H1 (cell line): ENCODE measurements at regions not wholly inside any gene's neighbourhood (a gene's known extent, or its start where the extent isn't known, plus 50 kb on each side); places are given as distances from the start of the nearest gene placed in this dataset.

Source experiments
- CTCF ChIA-PET: fragments of 300-600 bp; sonication (Branson Sonifier 250); formaldehyde crosslinking; loops from one replicate; lab custom pipeline; 2021; ENCODE audit not compliant: partially characterized antibody; lab: Charles Lee
- POLR2A ChIA-PET: fragments of 300-600 bp; sonication (Branson Sonifier 250); formaldehyde crosslinking; loops from one replicate; lab custom pipeline; 2021; ENCODE audit warnings: inconsistent platforms; ENCODE audit not compliant: partially characterized antibody; lab: Charles Lee
- DNase-seq, 2 experiments: peaks; one replicate each; pipeline versions ENCODE4 v3.0.0 to v3.0.0-alpha.2; 2010 to 2022; ENCODE audit warnings: low spot score in 2 of 2, low read depth in 1 of 2, mixed read lengths in 1 of 2
- FAIRE-seq: peaks from 2 replicates; lab custom pipeline; 2011; peaks lifted over from hg19 to GRCh38; lab: Jason Lieb, UNC
- H2AFZ ChIP-seq: 2 replicates; pipeline ENCODE4 v1.8.1; 2012; ENCODE audit warnings: low read length, inconsistent platforms
- H2AK5ac ChIP-seq: 2 replicates; pipeline ENCODE4 v1.6.1; 2013; ENCODE audit warnings: low read depth, low read length
- H2BK120ac ChIP-seq: replicated peaks from 2 replicates; pipeline ENCODE3; 2013; ENCODE audit warnings: low read depth, low read length, inconsistent platforms
- H2BK12ac ChIP-seq: 2 replicates; pipeline ENCODE4 v1.6.1; 2013; ENCODE audit warnings: low read depth, low read length
- H2BK15ac ChIP-seq: 2 replicates; pipeline ENCODE4 v1.6.1; 2013; ENCODE audit warnings: low read length
- H2BK20ac ChIP-seq: 2 replicates; pipeline ENCODE4 v1.6.1; 2013; ENCODE audit warnings: low read length
- H2BK5ac ChIP-seq: 2 replicates; pipeline ENCODE4 v1.6.1; 2013; ENCODE audit warnings: low read depth, low read length
- H3K14ac ChIP-seq: 2 replicates; pipeline ENCODE4 v1.6.1; 2013; ENCODE audit warnings: inconsistent platforms; ENCODE audit not compliant: insufficient read length
- H3K18ac ChIP-seq: 2 replicates; pipeline ENCODE4 v1.6.1; 2013; ENCODE audit warnings: low read length; ENCODE audit errors: extremely low read depth
- H3K23ac ChIP-seq: 2 replicates; pipeline ENCODE4 v1.6.1; 2013; ENCODE audit warnings: inconsistent platforms; ENCODE audit not compliant: insufficient read length
- H3K23me2 ChIP-seq: 2 replicates; pipeline ENCODE4 v1.6.1; 2013; ENCODE audit warnings: low read depth, low read length
- H3K27ac ChIP-seq: 2 replicates; pipeline ENCODE4 v1.6.1; 2011; ENCODE audit warnings: low read depth, low read length, inconsistent platforms
- H3K27me3 ChIP-seq, 4 experiments: replicated peaks in 1 of 4; 1 replicate in 1 of 4; 2 replicates in 3 of 4; pipeline versions ENCODE4 v1.6.1 to v1.8.1; 2011 to 2013; ENCODE audit warnings: low read length in 3 of 4, mild to moderate bottlenecking in 3 of 4, inconsistent platforms in 2 of 4, mixed read lengths in 2 of 4, moderate library complexity in 1 of 4; ENCODE audit not compliant: control insufficient read depth in 3 of 4, insufficient read depth in 3 of 4; ENCODE audit errors: extremely low read depth in 1 of 4
- H3K36me3 ChIP-seq, 4 experiments: 2 replicates each; pipeline versions ENCODE4 v1.6.1 to v1.8.1; 2011 to 2013; ENCODE audit warnings: mild to moderate bottlenecking in 4 of 4, low read length in 3 of 4, moderate library complexity in 2 of 4, control low read depth in 1 of 4, inconsistent platforms in 1 of 4; ENCODE audit not compliant: insufficient read depth in 4 of 4, control insufficient read depth in 2 of 4
- H3K4ac ChIP-seq: replicated peaks from 2 replicates; pipeline ENCODE3; 2013; ENCODE audit warnings: low read length, low read depth, mixed read lengths, inconsistent platforms; ENCODE audit not compliant: insufficient read length
- H3K4me1 ChIP-seq, 4 experiments: replicated peaks in 1 of 4; 1 replicate in 1 of 4; 2 replicates in 3 of 4; pipeline versions ENCODE4 v1.6.1 to v1.8.1; 2011 to 2013; ENCODE audit warnings: low read length in 3 of 4, inconsistent platforms in 2 of 4, mixed read lengths in 1 of 4; ENCODE audit not compliant: insufficient read depth in 4 of 4, control insufficient read depth in 3 of 4
- H3K4me2 ChIP-seq, 2 experiments: 2 replicates each; pipeline versions ENCODE4 v1.6.1 to v1.8.1; 2011 to 2013; ENCODE audit warnings: low read depth in 2 of 2, low read length in 2 of 2, control low read depth in 1 of 2, inconsistent platforms in 1 of 2, mild to moderate bottlenecking in 1 of 2; ENCODE audit not compliant: insufficient read depth in 1 of 2
- H3K4me3 ChIP-seq, 4 experiments: fragments of 200-600, 300-600 bp in 1 of 4; sonication (generic), shearing (Covaris generic), sonication (Bioruptor Twin) in 1 of 4; 2 replicates each; pipeline versions ENCODE4 v1.5.1 to v1.8.1; 2011 to 2016; ENCODE audit warnings: low read length in 4 of 4, low read depth in 3 of 4, control low read depth in 2 of 4, inconsistent platforms in 2 of 4, mild to moderate bottlenecking in 2 of 4, mixed read lengths in 1 of 4, moderate library complexity in 1 of 4; ENCODE audit not compliant: insufficient read depth in 2 of 4; ENCODE audit errors: extremely low read depth in 1 of 4
- H3K56ac ChIP-seq: replicated peaks from 2 replicates; pipeline ENCODE3; 2013; ENCODE audit warnings: low read depth, mild to moderate bottlenecking, mixed read lengths, low read length, inconsistent platforms; ENCODE audit not compliant: insufficient read length
- H3K79me1 ChIP-seq: 2 replicates; pipeline ENCODE4 v1.6.1; 2013; ENCODE audit warnings: low read depth, low read length, control low read depth
- H3K79me2 ChIP-seq, 2 experiments: 2 replicates each; pipeline versions ENCODE4 v1.6.1 to v1.8.1; 2012 to 2013; ENCODE audit warnings: low read length in 2 of 2, mild to moderate bottlenecking in 2 of 2, inconsistent platforms in 1 of 2; ENCODE audit not compliant: insufficient read depth in 2 of 2, control insufficient read depth in 1 of 2
- H3K9ac ChIP-seq, 4 experiments: replicated peaks in 1 of 4; 1 replicate in 1 of 4; 2 replicates in 3 of 4; pipeline versions ENCODE4 v1.6.1 to v1.8.1; 2011 to 2013; ENCODE audit warnings: low read depth in 3 of 4, low read length in 3 of 4, control low read depth in 2 of 4, mild to moderate bottlenecking in 2 of 4, moderate library complexity in 2 of 4, inconsistent platforms in 1 of 4; ENCODE audit errors: extremely low read depth in 1 of 4
- H3K9me3 ChIP-seq, 2 experiments: 2 replicates each; pipeline versions ENCODE4 v1.6.1 to v1.8.1; 2012 to 2013; ENCODE audit warnings: mild to moderate bottlenecking in 2 of 2, moderate library complexity in 2 of 2, control low read depth in 1 of 2, inconsistent platforms in 1 of 2, low read depth in 1 of 2, low read length in 1 of 2, mixed read lengths in 1 of 2; ENCODE audit not compliant: insufficient read depth in 2 of 2
- H4K20me1 ChIP-seq, 2 experiments: replicated peaks in 1 of 2; 2 replicates each; pipeline versions ENCODE3 to v1.8.1; 2011 to 2013; ENCODE audit warnings: inconsistent platforms in 2 of 2, low read length in 2 of 2, mild to moderate bottlenecking in 1 of 2; ENCODE audit not compliant: insufficient read depth in 2 of 2, control insufficient read depth in 1 of 2
- H4K5ac ChIP-seq: 2 replicates; pipeline ENCODE4 v1.6.1; 2013; ENCODE audit warnings: low read length, low read depth, mixed read lengths, inconsistent platforms; ENCODE audit not compliant: insufficient read length
- H4K8ac ChIP-seq: 2 replicates; pipeline ENCODE4 v1.8.0; 2013; ENCODE audit warnings: mild to moderate bottlenecking, moderate library complexity, low read length, inconsistent platforms; ENCODE audit not compliant: insufficient read depth; ENCODE audit errors: extremely low read depth
- H4K91ac ChIP-seq: replicated peaks from 2 replicates; pipeline ENCODE3; 2013; ENCODE audit warnings: low read length, mixed read lengths, inconsistent platforms; ENCODE audit not compliant: insufficient read length
- SAP30 ChIP-seq: fragments of 300-600 bp; sonication (generic); IDR thresholded peaks from 2 replicates; pipeline ENCODE4 v1.7.1; 2012; ENCODE audit warnings: low read length, moderate library complexity, mild to moderate bottlenecking, inconsistent platforms; ENCODE audit not compliant: insufficient read depth, insufficient replicate concordance
- WGBS, 2 experiments: shearing (Covaris generic) in 1 of 2; methylation state at CpG; one replicate each; pipeline versions ENCODE4 v1.1.6 to v1.1.7; 2013 to 2015; ENCODE audit warnings: low lambda C conversion rate in 2 of 2, mixed read lengths in 2 of 2, inconsistent platforms in 1 of 2, low coverage in 1 of 2, missing lambda C conversion rate in 1 of 2; ENCODE audit not compliant: insufficient replicate concordance in 2 of 2, insufficient coverage in 1 of 2, insufficient read length in 1 of 2; ENCODE audit errors: extremely low coverage in 1 of 2, missing lambda C conversion rate in 1 of 2; 5-methylcytosine and 5-hydroxymethylcytosine counted together

GRCh38 chr15:69792823-69793222 lies 304.9 kb downstream of the TLE3 start:
- Histone ChIP-seq H3K14ac (no peak overlapping the region), H3K9me3 (no peaks in the 10 kb centered on the region), H3K23ac (no peak overlapping the region), H4K8ac (no peak overlapping the region), H3K9ac (no peak overlapping the region), H2AK5ac (no peak overlapping the region), H2AFZ (no peak overlapping the region), H3K23me2 (no peaks in the 10 kb centered on the region; the same call in 1 of the 2 replicates), H3K4me1 (peaks cover 0 to 2% (median 0%) of the 10 kb centered on the region in 4 experiments; a peak in 1 of 7 replicates), H2BK120ac (no peak overlapping the region), H4K20me1 (peaks cover 0 to 2% of the 10 kb centered on the region in 2 experiments), H3K18ac (no peak overlapping the region), H2BK5ac (no peak overlapping the region), H3K4me2 (no peak overlapping the region), H3K27ac (no peak overlapping the region), H3K27me3 (no peaks in the 10 kb centered on the region), H3K56ac (no peak overlapping the region), H3K79me1 (no peaks in the 10 kb centered on the region), H2BK15ac (no peak overlapping the region), H2BK20ac (no peak overlapping the region), H3K4ac (no peak overlapping the region), H4K91ac (no peak overlapping the region), H3K79me2 (no peaks in the 10 kb centered on the region), H4K5ac (no peak overlapping the region), H3K4me3 (no peak overlapping the region), H3K36me3 (no peaks in the 10 kb centered on the region), H2BK12ac (no peak overlapping the region)
- 93% methylated on average over 4 of the region's 4 CpGs; no CpG with 5 or more reads in 1 of the 2 experiments for WGBS, 2 experiments
- FAIRE-seq: no peak
- ChIA-PET CTCF (interaction anchor here (2.0 kb wide), 1 partner anchor 30 kb away, joined by 6 read pairs; no protein-coding TSS in a partner anchor), POLR2A (no interaction called here)
- DNase-seq: no peak
- no peak for TF ChIP-seq SAP30
